ENCODE measurements at regions not wholly inside any gene's neighbourhood (a gene's known extent, or its start where the extent isn't known, plus 50 kb on each side); places are given as distances from the start of the nearest gene placed in this dataset.

DNA sequence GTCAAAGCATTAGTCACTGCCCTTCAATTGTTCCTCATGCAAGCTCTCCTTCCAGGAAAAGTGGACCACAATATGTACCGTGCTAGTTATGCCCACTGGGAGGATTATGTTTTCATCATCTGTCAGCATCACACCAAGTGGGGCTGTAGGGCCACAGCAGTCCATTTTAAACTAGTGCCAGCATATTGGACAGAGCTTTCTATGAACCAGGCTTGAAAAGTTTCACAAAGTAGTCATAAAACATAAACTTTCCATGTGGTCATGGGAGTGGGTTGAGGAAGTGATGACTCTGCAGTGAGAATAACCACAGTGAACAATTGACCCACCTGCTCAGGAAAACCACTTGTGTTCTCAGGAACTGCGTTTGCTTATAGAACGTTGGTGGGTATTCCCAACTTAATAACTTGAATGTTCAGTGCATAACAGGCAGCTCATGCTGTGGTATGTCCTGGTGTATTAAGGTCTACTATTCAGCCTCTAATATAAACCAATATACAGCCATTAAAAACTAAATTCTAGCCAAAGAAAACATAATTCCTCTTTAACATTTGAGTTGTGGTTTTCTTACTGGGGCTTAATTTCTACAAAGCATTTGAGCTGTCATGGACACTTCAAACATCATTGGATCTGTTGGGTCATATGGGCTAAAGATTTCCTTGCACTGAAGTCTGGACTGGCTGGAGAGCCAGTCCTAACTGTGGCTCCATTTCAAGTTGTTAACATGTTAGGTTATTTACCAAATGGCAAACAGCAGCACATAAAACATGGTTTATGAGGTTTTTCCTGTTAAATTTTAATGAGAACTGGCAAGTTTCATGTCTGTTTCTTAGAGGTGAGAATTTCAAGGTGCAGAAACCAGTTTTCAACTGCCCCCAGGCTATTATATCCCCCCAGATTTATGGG, 274.1 kb downstream of the OTOL1 start:
- ATAC-seq (ENCODE audit: insufficient number of reproducible peaks, low FRiP score, low read depth): no peak
- no peaks in the 10 kb centered on the region for H3K4me1 ChIP-seq (ENCODE audit: control insufficient read depth in 1 of 2, low read depth in 2 of 2)
- TF ChIP-seq, protein P1, sequence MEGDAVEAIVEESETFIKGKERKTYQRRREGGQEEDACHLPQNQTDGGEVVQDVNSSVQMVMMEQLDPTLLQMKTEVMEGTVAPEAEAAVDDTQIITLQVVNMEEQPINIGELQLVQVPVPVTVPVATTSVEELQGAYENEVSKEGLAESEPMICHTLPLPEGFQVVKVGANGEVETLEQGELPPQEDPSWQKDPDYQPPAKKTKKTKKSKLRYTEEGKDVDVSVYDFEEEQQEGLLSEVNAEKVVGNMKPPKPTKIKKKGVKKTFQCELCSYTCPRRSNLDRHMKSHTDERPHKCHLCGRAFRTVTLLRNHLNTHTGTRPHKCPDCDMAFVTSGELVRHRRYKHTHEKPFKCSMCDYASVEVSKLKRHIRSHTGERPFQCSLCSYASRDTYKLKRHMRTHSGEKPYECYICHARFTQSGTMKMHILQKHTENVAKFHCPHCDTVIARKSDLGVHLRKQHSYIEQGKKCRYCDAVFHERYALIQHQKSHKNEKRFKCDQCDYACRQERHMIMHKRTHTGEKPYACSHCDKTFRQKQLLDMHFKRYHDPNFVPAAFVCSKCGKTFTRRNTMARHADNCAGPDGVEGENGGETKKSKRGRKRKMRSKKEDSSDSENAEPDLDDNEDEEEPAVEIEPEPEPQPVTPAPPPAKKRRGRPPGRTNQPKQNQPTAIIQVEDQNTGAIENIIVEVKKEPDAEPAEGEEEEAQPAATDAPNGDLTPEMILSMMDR (IDR thresholded peaks at IDR 0.05): no peak
- no peaks in the 10 kb centered on the region for H3K36me3 ChIP-seq
- DNase-seq (ENCODE audit: low spot score): no peak
- H3K27me3 ChIP-seq (replicated peaks; ENCODE audit: insufficient read depth): no peaks in the 10 kb centered on the region
- no peaks in the 10 kb centered on the region for H3K9me3 ChIP-seq
- no peak overlapping the region for H3K27ac ChIP-seq
- no peak overlapping the region for H3K4me3 ChIP-seq

DNA sequence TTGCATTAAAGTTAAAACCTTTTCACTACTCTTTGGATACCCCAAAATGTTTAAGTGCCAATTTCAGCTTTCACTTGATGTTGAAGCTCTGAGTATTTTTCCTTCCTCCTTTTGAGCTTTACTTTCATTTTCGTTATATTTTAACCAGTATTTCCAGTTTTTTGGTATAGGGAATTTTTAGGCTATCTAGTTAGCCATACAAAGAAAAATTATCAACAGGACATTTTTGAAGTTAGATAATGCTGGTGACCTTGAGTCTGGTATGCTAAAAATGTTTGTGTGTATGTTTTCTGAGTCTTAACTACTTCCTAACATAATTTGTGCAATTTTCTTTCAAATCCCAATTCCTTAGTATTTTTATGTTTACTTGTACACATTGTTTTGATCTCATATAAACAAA, 284.8 kb downstream of the OTOL1 start:
- ATAC-seq (ENCODE audit: insufficient number of reproducible peaks, low FRiP score, low read depth): no peak
- H3K9me3 ChIP-seq: no peaks in the 10 kb centered on the region

DNA sequence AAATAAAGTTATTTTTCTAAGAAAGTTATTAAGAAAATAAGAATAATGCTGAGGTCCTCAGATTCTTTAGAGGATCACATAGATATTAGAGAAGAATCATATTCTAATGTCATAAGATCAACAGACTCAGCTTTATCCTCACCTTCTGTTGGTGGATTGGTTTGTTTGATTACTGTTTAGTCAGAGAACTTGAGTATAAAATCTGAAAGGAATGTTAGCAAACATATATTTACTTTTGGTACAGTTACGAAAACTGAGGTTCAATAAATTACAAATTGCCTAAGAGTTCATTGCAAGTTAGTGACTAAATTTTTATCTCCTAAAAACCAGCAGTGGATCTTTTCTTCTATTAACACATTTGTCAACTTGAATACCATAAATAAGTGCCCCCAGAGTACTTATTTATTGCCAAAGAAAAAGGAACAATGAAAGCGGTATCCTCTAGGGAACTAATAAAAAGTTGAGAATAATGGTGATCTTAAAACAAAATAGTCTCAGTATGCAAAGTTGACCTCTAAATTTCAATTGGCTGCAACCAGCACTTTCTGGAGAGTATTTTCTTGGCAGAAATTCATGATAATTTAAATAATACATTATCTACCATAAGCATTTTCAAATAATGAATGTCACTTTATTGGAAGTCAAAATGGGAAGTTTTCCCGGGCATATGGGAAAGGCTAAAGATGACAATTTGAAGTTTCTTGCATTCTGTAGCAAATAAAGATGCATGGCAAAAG, 296.8 kb downstream of the OTOL1 start:
- no peak overlapping the region for H3K27ac ChIP-seq
- H3K9me3 ChIP-seq: no peaks in the 10 kb centered on the region
- no peaks in the 10 kb centered on the region for H3K36me3 ChIP-seq
- no peaks in the 10 kb centered on the region for H3K4me1 ChIP-seq (ENCODE audit: control insufficient read depth in 1 of 2, low read depth in 2 of 2)
- H3K4me3 ChIP-seq: no peak overlapping the region
- ATAC-seq (ENCODE audit: insufficient number of reproducible peaks, low FRiP score, low read depth): no peak
- TF ChIP-seq, protein P1 (IDR thresholded peaks at IDR 0.05): no peak
- no peaks in the 10 kb centered on the region for H3K27me3 ChIP-seq (replicated peaks; ENCODE audit: insufficient read depth)
- no peak for DNase-seq (ENCODE audit: low spot score)

More for the DNA sequence above, 284.8 kb downstream of the OTOL1 start:
- Histone ChIP-seq H3K4me1 (ENCODE audit: control insufficient read depth in 1 of 2, low read depth in 2 of 2) (no peaks in the 10 kb centered on the region), H3K27ac (no peak overlapping the region), H3K4me3 (no peak overlapping the region), H3K36me3 (no peaks in the 10 kb centered on the region), H3K27me3 (replicated peaks; ENCODE audit: insufficient read depth) (no peaks in the 10 kb centered on the region)
- DNase-seq (ENCODE audit: low spot score): no peak
- TF ChIP-seq, protein P1 (IDR thresholded peaks at IDR 0.05): no peak

DNA sequence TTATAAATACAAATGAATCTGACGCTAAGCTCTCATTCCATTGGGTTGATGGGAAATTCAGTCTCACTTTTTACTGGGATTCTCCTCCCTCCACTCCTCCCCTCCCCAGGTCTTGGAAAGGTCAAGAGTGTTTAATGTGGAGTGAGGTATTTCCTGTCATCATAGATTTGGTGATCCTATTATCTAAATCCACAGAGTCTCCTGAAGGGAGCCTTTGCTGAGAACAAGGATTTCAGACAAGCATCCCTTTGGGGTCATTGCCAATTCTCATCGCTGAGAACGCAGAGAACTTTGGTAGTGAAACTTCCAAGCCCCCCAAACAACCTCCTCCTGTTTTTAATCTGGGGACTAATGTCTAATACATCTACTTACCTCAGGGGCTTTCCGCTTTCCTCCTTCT, 297.9 kb downstream of the OTOL1 start:
- no peak overlapping the region for H3K27ac ChIP-seq
- no peaks in the 10 kb centered on the region for H3K9me3 ChIP-seq
- no peak overlapping the region for H3K4me3 ChIP-seq
- no peaks in the 10 kb centered on the region for H3K27me3 ChIP-seq (replicated peaks; ENCODE audit: insufficient read depth)
- H3K36me3 ChIP-seq: no peaks in the 10 kb centered on the region
- DNase-seq (ENCODE audit: low spot score) (no peak), ATAC-seq (ENCODE audit: insufficient number of reproducible peaks, low FRiP score, low read depth) (no peak)
- H3K4me1 ChIP-seq (ENCODE audit: control insufficient read depth in 1 of 2, low read depth in 2 of 2): no peaks in the 10 kb centered on the region
- TF ChIP-seq, protein P1 (IDR thresholded peaks at IDR 0.05): no peak

DNA sequence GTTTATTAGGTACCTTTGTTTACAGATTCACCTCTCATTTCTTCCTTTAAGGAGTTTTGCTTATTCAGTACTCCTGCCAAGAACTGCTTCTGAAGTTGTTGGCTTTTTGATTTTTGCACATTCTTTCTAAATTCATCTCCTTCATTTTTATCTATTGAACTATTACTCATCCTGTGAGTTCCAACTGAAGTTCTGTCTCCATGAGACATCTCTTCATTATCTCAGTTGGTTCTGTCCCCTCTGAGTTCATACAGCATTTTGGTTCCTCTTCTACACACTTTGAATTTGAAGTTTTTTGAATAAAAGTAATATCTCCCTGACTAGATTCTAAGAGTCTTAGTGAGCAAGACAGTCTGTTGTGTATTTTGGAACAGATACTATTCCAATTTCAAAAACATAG, 299.7 kb downstream of the OTOL1 start:
- Histone ChIP-seq H3K4me3 (no peak overlapping the region), H3K27ac (no peak overlapping the region), H3K27me3 (replicated peaks; ENCODE audit: insufficient read depth) (no peaks in the 10 kb centered on the region), H3K9me3 (no peaks in the 10 kb centered on the region), H3K4me1 (ENCODE audit: control insufficient read depth in 1 of 2, low read depth in 2 of 2) (no peaks in the 10 kb centered on the region), H3K36me3 (no peaks in the 10 kb centered on the region)
- no peak for DNase-seq (ENCODE audit: low spot score)
- ATAC-seq (ENCODE audit: insufficient number of reproducible peaks, low FRiP score, low read depth): no peak
- TF ChIP-seq, protein P1 (IDR thresholded peaks at IDR 0.05): no peak

All from thoracic aorta (tissue), 2 donors.